ENCODE measurements at regions not wholly inside any gene's neighbourhood (a gene's known extent, or its start where the extent isn't known, plus 50 kb on each side); places are given as distances from the start of the nearest gene placed in this dataset.

DNA sequence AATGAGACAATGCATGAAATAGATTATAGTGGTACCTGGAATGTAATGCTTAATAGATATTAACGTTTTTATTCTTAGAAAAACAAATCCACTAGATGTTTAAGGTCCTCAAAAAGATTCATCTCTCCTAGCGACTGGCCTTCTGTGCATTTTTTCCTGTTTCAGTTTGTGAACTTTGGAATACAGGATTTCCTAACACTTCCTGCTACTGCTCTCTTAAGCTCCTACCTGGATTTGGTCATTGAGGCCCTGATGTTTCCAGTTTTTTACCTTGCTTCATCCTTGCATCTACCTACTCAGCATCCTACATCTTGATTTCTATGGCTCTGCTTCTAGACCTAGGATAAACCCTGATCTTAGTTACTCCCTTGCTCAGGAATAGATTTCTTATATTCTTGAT, 188.4 kb downstream of the ABCC12 start:
- DNase-seq = no peak

GRCh38 chr16:47966325-47966724, 189.5 kb downstream of the ABCC12 start:
- no peak for DNase-seq

DNA sequence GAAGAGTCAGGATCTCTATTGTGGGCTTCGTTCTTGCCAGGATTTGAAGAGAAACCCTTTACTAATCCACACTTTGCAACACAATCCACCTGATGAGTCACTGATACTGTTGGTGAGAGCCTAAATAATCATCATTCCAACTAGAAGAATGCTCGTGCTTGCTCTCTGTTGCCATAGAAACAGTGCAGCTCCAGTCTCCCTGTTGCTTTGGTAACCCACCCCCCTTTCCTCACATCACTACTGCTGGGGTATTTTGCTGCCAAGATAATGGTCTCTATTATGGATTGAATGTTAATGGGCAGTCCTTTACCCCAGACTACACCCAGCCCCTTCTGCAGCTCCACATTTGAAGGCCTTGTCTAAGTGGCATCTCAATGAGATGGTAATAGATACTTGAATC, 190.4 kb downstream of the ABCC12 start:
- DNase-seq = no peak

DNA sequence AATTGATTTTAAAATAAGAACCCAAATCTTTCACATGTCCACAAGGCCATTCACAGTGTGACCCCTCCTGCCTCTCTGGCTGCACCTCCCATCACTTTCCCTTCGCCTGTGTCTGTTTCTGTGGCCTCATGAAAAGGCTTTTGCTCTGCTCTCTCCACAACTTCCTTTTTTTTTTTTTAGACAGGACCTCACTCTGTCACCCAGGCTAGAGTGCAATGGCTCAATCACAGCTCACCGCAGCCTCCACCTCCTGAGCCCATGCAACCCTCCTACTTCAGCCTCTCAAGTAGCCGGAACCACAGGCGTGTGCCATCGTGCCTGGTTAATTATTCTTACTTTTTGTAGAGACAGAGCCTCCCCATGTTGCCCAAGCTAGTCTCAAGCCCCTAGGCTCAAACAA, 197.1 kb downstream of the ABCC12 start:
- DNase-seq = no peak

- DNase-seq = no peak
Observed at GRCh38 chr16:47956916-47957315, 198.9 kb downstream of the ABCC12 start.

DNA sequence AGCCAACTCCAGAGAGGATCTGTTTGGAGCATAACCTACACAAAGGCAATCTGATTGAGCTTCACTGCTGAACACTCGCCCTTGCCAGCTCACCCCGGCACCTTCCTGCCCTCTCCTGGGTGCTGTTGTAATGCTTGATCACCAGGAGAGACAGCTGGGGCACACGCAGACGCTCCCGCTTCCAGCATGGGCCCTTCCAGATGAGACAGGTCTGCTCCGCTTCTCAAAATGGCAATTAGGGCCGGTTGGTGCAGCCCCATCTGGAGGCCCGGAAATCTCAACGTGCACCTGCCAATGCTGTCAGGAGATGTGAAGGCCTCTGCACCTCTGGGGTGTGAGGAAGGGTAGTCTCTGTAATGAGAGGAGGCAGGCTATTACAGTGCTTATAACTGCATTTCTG, 206.1 kb downstream of the ABCC12 start:
- no peak for DNase-seq

- DNase-seq = no peak
Observed at GRCh38 chr16:47949276-47949675, 206.5 kb downstream of the ABCC12 start.

- DNase-seq = no peak
Observed at GRCh38 chr16:47947723-47948122, 208.1 kb downstream of the ABCC12 start.

DNA sequence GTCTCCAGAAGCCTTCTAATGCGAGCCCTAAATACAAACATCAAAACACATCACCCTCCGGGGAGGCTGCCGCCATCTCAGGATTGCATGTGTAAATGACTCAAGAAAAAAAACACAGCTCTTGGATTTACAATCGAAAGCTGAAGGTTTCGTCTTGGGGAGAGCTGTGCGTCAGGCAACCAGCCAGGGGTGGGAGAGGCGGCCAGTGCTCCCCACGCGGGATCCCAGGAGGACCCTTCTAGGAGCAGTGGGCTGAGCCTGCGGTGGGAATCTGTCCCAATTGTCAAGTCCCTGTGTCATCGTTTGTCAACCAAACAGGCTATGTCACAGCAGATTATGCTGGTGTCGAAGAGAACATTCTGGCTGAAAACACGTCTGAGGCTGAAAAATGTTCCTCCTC, 209.7 kb downstream of the ABCC12 start:
- no peak for DNase-seq

GRCh38 chr16:47944589-47944988, 211.2 kb downstream of the ABCC12 start:
- no peak for DNase-seq

GRCh38 chr16:47943235-47943634, 212.6 kb downstream of the ABCC12 start:
- DNase-seq = no peak

DNA sequence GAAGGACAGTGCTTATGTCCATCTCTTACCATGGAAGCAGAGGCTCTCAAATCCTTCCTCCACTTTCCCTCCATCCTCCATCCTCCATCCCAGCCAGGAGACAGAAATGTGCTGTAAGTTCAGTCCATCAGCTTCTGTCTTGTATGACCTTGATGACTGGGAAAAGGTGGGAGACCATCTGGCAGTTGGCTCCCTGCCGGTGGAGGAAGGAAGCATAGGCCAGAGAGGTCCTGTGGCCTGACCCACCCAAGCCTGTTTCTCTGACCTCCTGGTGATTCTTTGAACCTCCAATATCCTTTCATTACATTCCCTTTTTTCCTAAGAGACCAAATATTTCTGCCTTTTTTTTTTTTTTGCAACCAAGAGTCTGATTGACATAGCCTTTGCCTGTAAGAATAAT, 215.3 kb downstream of the ABCC12 start:
- DNase-seq = no peak

DNA sequence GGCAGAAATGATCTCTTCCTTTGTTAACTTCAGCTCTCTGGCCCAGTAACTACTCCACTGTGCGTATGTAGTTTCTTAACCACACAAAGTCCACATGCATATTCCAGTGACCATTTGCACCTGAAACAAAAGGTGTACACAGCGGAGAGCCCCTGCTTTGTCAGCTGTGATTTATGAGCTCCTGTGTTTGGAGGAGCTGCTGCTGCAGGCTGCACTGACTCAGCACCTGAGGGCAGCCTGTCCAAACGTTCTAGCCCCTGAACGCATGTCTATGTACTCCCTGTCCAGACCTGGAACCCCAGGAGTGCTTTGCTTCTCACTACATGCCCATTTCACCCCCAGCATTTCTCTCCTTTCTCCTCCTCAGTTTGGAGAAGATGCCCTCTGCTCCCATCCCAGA, 216.1 kb downstream of the ABCC12 start:
- DNase-seq = no peak

- DNase-seq = no peak
Observed at GRCh38 chr16:47938272-47938671, 217.5 kb downstream of the ABCC12 start.

DNA sequence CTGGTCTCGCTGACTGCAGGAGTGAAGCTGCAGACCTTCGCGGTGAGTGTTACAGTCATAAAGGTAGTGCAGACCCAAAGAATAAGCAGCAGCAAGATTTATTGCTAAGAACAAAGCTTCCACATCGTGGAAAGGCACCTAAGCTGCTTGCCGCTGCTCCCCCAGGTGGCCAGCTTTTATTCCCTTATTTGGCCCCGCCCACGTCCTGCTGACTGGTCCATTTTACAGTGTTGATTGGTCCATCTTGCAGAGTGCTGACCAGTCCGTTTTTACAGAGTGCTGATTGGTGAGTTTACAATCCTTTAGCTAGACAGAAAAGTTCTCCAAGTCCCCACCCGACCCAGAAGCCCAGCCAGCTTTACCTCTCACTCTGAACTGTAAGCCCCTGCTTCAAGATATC, 227.8 kb downstream of the ABCC12 start:
- DNase-seq = no peak

- no peak for DNase-seq
Observed at GRCh38 chr16:47927330-47927729, 228.5 kb downstream of the ABCC12 start.

DNA sequence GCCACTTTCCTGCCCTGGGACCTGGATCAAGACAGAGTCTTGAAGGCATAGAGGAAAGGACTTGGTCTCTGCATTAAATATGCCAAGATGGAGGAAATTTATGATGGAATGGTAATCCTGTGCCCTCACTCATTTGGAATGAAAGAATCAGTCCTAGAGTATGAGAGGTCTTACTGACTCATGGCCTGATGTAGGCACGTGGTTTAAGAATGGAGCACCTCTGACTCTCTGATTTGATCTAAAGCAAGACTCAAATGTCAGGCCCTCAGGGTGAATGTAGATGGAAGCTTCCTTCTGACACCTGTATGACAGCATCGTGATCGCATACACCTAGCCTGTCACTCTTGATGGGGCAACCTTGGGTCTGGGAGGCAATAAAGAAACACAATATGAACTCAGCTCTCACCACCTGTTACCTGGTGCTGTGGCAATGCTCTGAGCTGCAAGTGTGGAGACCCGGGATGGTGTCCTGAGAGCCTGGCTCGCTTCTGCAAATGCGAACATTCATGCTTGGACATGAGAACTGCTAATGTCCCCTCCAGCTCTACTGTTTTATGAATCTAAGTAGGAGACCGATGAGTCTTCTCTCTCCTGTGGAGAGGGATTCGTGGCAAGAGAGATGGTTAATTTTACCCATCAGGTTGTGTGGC, 229.9 kb downstream of the ABCC12 start:
- no peak for DNase-seq

DNA sequence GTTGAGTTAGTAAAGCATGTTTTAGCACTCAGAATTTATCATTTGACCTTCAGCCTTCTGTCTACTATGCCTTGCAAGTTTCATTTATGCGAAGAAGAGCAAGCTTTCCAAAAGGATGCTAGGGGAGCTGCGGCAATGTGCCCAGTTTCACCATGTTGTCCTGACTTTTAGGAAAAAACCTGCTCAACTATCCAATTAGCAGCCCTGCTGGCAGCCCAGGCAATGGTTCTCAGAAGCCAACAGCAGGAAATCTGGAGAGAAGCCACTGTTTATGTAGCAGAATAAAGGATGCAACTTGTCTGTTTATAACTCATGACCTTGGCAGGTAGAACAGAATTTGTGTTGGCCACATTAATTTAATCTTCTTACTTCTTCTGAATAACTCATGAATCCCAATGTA, 230.8 kb downstream of the ABCC12 start:
- no peak for DNase-seq

DNA sequence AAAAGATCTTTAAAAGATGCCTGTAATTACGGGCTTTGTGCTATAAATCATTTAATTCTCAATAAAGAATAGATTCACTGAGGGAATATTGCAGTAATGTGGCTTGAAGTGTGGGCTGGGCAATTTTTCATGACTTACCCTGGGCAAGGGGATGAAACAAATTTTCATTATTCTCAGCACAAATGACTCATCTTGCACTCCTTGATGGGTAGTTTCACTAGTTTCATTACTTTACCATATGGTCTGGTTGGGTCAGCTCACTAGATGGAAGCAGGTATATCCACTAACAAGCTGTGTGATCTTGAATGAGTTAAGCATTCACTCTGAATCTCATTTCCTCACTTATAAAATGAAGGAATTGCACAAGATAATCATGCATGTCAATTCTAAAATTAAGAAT, 234.3 kb downstream of the ABCC12 start:
- DNase-seq = no peak

GRCh38 chr16:47920709-47921108, 235.1 kb downstream of the ABCC12 start:
- DNase-seq = no peak

- DNase-seq = no peak
Observed at GRCh38 chr16:47917118-47917517, 238.7 kb downstream of the ABCC12 start.

DNA sequence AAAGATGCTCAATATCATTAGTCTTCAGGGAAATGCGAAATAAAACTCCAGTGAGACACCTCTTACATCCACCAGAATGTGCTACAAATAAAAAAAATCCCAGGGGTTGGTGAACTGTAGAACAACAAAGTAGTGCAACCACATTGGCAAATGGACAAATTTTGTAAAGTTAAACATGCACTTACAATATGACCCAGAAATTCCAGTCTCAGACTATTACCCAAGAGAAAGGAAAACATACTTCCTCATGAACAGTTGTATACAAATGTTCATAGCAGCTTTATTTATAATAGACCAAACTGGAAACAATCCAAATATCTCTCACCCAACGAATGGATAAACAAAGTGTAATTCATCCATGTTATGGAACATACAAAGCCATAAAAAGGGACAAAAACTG, 239.5 kb downstream of the ABCC12 start:
- no peak for DNase-seq

DNA sequence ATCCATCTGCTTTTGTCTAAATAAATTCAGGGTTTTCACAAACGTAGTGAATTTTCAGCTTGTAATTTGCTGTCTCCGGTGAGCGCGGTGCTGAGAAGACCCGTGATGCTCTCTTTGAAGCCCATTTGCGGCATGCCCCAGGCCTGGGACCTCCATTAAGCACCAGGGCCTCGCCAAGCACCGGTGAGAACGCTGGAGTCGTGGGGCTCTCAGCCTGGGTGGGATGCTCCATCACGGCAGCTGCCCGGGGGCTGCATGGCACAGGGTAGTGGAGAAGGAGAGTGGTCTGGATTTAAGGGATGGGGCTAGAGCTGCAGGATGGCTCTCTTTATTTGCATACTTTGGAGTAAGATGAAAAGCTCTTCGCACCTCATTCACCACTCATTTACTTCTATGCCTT, 248.7 kb downstream of the ABCC12 start:
- DNase-seq = no peak

GRCh38 chr16:47905771-47906170, 250.0 kb downstream of the ABCC12 start:
- DNase-seq = no peak

GRCh38 chr16:47904691-47905090, 251.1 kb downstream of the ABCC12 start:
- DNase-seq = no peak

DNA sequence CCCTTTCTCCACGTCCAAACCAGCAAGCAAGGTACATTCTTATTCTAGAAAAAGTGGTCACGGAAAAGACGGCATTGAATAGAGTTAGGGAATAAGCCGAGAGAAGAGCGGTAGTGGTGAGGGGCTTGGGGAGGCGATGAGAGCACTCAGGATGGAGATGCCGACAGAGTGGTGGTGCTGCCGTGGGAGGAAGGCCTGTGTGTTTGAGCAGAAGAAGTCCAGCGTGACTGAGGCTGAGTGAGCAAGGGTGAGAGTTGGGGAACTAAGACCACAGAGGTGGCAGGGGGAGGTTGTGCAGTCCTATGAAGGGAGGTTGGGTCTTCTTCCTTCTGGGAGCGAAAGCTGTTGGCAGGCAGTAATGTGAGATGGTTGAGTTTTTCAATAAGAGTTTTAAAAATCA, 252.3 kb downstream of the ABCC12 start:
- no peak for DNase-seq

Measured in inflammatory macrophage treated with lipopolysaccharide for 1 hour (primary cell).